ENCODE measurements at regions not wholly inside any gene's neighbourhood (a gene's known extent, or its start where the extent isn't known, plus 50 kb on each side); places are given as distances from the start of the nearest gene placed in this dataset.
"Not testable (repeated sequence)": the region's sequence is repeated elsewhere in the genome, so short reads cannot be mapped to it uniquely, and the experiment has no call there.

- DNase-seq = no peak
- Mint-ChIP-seq H3K27ac (no peak overlapping the region), H3K27me3 (ENCODE audit: insufficient read depth) (no peaks in the 10 kb centered on the region), H3K4me1 (ENCODE audit: low read depth) (no peaks in the 10 kb centered on the region), H3K9me3 (peaks cover 30% of the 10 kb centered on the region), H3K36me3 (ENCODE audit: low read depth) (no peaks in the 10 kb centered on the region; the same call in 1 of the 2 replicates), H3K4me3 (no peak overlapping the region)
- TF ChIP-seq CTCF (IDR thresholded peaks at IDR 0.05) = no peak
Measured at GRCh38 chr6:119830494-119831295, 481.1 kb upstream of the MAN1A1 start.

- no peak for DNase-seq
- H3K9me3 Mint-ChIP-seq = peaks cover 33% of the 10 kb centered on the region
- no peaks in the 10 kb centered on the region; the same call in 1 of the 2 replicates for H3K36me3 Mint-ChIP-seq (ENCODE audit: low read depth)
- no peak overlapping the region for H3K27ac Mint-ChIP-seq
- no peaks in the 10 kb centered on the region for H3K27me3 Mint-ChIP-seq (ENCODE audit: insufficient read depth)
- H3K4me3 Mint-ChIP-seq = no peak overlapping the region
- no peak for TF ChIP-seq CTCF (IDR thresholded peaks at IDR 0.05)
- no peaks in the 10 kb centered on the region for H3K4me1 Mint-ChIP-seq (ENCODE audit: low read depth)
Measured at GRCh38 chr6:119830069-119830468, 480.5 kb upstream of the MAN1A1 start.

GRCh38 chr6:119829499-119829898, 479.9 kb upstream of the MAN1A1 start:
- H3K9me3 Mint-ChIP-seq = peaks cover 33% of the 10 kb centered on the region
- not testable (repeated sequence) for H3K27me3 Mint-ChIP-seq (ENCODE audit: insufficient read depth); H3K4me3 Mint-ChIP-seq; H3K27ac Mint-ChIP-seq; H3K36me3 Mint-ChIP-seq (ENCODE audit: low read depth); H3K4me1 Mint-ChIP-seq (ENCODE audit: low read depth); DNase-seq

GRCh38 chr6:119829006-119829405, 479.4 kb upstream of the MAN1A1 start:
- Mint-ChIP-seq H3K36me3 (ENCODE audit: low read depth) (no peaks in the 10 kb centered on the region; the same call in 1 of the 2 replicates), H3K27ac (no peak overlapping the region), H3K4me1 (ENCODE audit: low read depth) (no peaks in the 10 kb centered on the region), H3K27me3 (ENCODE audit: insufficient read depth) (no peaks in the 10 kb centered on the region), H3K9me3 (peaks cover 33% of the 10 kb centered on the region), H3K4me3 (no peak overlapping the region)
- no peak for TF ChIP-seq CTCF (IDR thresholded peaks at IDR 0.05)
- no peak for DNase-seq

GRCh38 chr6:119821380-119821779, 471.8 kb upstream of the MAN1A1 start:
- Mint-ChIP-seq H3K9me3 (peaks cover 26% of the 10 kb centered on the region), H3K36me3 (ENCODE audit: low read depth) (no peaks in the 10 kb centered on the region), H3K4me3 (no peak overlapping the region), H3K27me3 (ENCODE audit: insufficient read depth) (no peaks in the 10 kb centered on the region), H3K27ac (no peak overlapping the region), H3K4me1 (ENCODE audit: low read depth) (no peaks in the 10 kb centered on the region)
- DNase-seq = no peak
- no peak for TF ChIP-seq CTCF (IDR thresholded peaks at IDR 0.05)

- no peaks in the 10 kb centered on the region for H3K36me3 Mint-ChIP-seq (ENCODE audit: low read depth)
- H3K27me3 Mint-ChIP-seq (ENCODE audit: insufficient read depth) = no peaks in the 10 kb centered on the region
- H3K9me3 Mint-ChIP-seq = peaks cover 23% of the 10 kb centered on the region
- no peak overlapping the region for H3K4me3 Mint-ChIP-seq
- no peak overlapping the region for H3K27ac Mint-ChIP-seq
- no peak for TF ChIP-seq CTCF (IDR thresholded peaks at IDR 0.05)
- H3K4me1 Mint-ChIP-seq (ENCODE audit: low read depth) = no peaks in the 10 kb centered on the region
- DNase-seq = no peak
Measured at GRCh38 chr6:119818876-119819275, 469.3 kb upstream of the MAN1A1 start.

Data from HFFc6 (cell line).